ENCODE measurements at regions not wholly inside any gene's neighbourhood (a gene's known extent, or its start where the extent isn't known, plus 50 kb on each side); places are given as distances from the start of the nearest gene placed in this dataset.

DNA sequence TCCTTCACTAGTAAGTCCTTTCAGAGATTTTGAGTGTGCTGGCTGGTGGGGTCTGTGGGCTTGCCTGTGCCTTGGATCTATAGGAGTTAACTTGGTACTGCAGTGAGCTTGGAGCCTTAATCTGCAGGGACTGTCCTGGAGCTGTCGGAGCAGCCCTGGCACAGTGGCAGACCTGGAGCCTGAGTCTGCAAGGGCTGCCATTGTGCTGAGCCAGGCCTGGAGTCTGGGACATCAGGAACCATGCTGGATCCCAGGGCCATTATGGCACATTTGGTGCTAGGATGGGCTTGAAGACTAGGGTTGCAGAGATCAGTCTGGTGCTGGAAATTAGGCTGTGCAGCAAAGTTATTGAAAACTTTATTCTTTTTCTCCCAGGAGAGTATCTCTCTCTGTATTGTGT lies 665.4 kb downstream of the METTL15 start:
- TF ChIP-seq POLR2A (IDR thresholded peaks at IDR 0.05; ENCODE audit: low read depth, low read length) (no peak), TAF1 (IDR thresholded peaks at IDR 0.05; ENCODE audit: low read depth, low read length) (no peak)
